ENCODE measurements at regions not wholly inside any gene's neighbourhood (a gene's known extent, or its start where the extent isn't known, plus 50 kb on each side); places are given as distances from the start of the nearest gene placed in this dataset.

GRCh38 chr11:133787379-133788141 is 57.8 kb downstream of the SPATA19 start:
- no peak for DNase-seq

- DNase-seq: no peak
Observed at GRCh38 chr11:133785795-133786340, 59.4 kb downstream of the SPATA19 start.

- DNase-seq: no peak
Observed at GRCh38 chr11:133784359-133784758, 61.0 kb downstream of the SPATA19 start.

DNA sequence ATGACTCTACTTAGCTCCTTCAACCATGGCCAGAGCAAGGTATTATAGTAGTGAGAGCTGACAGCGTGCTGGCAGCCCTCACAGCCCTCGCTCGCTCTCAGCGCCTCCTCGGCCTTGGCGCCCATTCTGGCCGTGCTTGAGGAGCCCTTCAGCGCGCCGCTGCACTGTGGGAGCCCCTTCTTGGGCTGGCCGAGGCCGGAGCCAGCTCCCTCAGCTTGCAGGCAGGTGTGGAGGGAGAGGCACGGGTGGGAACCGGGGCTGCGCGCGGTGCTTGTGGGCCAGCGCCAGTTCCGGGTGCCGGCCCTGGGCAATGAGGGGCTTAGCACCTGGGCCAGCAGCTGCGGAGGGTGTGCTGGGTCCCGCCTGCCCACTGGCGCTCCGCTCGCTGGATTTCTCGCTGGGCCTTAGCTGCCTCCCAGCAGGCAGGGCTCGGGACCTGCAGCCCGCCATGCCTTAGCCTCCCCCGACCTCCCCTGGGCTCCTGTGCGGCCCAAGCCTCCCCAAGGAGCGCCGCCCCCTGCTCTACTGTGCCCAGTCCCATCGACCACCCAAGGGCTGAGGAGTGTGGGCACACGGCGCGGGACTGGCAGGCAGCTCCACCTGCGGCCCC is 63.1 kb downstream of the SPATA19 start:
- DNase-seq: no peak

GRCh38 chr11:133778161-133778560 is 67.2 kb downstream of the SPATA19 start:
- no peak for DNase-seq

DNA sequence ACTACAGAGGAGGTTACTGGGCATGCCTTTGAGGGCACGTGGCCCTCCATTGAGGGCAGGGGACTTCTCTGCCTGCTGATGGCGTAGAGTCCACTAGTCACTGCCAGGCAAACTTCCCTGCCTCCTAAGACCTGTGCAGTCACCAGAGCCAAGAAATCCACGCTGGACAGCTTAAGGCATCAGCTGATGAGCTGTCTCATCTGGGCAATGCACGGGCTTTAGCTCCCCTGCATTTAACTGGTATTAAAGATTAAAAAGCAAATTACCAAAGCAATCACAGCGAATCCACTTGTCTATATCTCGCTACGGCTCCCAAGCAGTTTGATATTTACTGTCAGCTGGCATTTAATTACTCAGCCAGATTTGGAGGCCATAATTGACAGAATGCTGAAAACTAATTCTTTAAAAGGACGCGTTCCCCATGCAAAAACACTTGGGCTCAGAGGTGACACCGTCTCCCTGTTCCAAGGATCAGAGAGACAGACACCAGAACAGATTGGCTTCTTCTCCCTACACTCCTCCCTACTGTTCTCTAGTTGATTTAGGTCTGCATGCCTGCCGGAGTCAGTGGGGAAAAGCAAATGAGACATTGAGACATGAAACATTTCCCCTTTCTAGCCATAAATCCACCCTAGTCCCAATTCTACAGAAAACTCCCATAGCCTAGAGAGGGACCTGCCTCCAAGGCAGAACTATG is 68.5 kb downstream of the SPATA19 start:
- DNase-seq: no peak

GRCh38 chr11:133762538-133762937 is 82.8 kb downstream of the SPATA19 start:
- DNase-seq: no peak

- no peak for DNase-seq
Observed at GRCh38 chr11:133753150-133753549, 92.2 kb downstream of the SPATA19 start.

DNA sequence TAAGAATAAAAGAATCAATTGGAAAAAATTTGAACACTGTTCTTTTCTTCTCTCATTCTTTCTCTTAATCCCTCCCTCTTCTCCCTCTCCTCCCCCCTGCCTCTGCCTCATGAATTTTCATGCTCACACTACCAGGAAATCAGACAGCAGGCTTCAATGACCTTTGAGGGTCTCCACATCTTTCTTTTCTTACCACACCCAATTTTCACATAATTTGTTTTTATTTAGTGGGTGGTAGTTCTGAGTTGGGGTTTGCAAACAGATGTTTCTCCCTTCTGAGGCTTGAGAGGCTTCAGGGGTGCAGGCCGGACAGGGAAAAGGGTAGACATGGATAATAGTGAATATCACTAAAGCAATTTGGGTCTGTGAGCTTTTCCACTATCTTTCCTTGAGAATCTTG is 95.5 kb downstream of the SPATA19 start:
- no peak for DNase-seq

DNA sequence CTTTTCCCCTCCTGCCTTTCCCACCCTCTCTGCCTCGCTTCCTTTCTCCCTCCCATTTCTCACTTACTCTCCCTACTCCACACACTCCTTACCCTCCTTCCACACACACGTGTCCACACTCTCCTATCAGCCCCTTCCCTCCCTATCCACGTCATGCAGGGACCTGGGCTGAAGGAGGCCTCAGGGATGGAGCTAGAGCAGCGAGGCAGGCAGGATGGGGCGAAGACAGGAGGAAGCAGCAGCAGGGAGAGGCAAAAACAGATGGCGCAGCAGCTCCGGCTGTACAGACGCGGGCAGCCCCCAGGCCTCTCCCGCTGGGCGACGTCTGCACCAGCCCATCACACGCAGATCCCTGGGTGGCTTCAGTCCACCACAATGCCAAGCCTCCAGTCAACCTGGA is 97.9 kb downstream of the SPATA19 start:
- no peak for DNase-seq

DNA sequence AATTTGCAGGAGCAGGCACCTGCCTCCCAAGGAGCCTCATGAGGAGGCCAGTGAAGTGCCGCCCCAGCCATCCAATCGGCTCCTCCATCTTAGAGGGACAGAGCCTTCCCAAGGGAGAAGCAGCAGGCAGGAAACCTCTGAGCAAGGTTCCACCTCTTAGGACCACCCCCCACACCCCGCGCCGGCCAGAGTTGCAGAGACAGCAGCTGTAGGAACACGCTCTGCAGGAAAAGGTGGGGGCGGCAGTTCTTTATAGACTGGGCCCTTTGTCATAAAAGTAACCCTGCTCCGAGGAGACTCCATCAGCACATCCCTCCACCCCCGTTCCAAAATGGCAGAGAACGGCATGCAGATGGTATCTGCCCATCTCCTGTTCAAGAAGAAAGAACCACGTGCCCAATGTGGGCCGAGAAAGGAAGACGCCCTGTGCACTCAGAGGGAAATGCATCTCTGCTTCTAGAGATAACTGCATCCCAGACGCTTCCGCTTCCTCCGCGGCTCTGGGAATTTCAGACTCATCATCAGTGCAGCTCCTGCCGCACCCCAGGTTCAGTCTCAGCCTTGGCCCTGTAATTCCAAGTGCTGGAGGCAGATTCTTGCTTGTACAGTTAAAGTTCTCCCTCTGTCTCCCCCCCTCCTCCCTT is 98.5 kb downstream of the SPATA19 start:
- DNase-seq: no peak

GRCh38 chr11:133745791-133746190 is 99.5 kb downstream of the SPATA19 start:
- DNase-seq: peak in 1 of 2 donors; percentile 20

- DNase-seq: no peak
Observed at GRCh38 chr11:133742353-133742752, 103.0 kb downstream of the SPATA19 start.

DNA sequence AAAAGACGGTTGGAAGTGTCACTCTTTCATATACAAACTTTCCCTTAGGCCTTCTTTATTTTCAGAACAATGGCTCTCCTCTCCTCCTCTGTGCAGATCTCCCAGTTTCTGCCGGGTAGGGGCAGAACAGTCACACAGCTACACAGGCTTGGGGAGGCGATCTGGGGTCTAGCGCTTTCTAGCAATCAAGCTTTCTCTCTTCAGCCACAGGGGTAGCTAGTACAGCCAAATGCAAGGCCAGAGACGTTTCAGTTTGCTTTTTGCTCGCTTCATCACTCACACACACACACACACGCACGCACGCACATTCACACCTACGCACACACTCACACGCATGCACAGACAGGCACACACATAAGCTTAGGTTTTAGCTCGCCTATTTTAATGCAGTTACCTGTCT is 104.3 kb downstream of the SPATA19 start:
- DNase-seq: no peak

DNA sequence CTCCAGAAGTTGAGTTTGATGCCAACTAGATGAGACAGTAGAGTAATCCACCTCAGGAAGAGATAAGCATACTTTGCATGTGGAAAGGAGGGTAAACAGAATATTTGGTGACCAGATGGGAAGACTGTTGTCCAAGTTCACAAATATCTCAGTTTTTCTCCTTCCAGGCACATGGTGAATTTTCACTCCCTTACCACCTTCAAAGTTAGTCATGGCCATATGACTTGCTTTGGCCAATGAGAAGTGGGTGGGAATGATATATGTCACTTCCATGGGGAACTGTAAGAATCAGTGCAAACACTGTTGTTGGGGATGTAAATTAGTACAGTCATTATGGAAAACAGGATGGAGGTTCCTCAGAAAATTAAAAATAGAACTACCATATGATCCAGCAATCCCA is 105.8 kb downstream of the SPATA19 start:
- DNase-seq: no peak

DNA sequence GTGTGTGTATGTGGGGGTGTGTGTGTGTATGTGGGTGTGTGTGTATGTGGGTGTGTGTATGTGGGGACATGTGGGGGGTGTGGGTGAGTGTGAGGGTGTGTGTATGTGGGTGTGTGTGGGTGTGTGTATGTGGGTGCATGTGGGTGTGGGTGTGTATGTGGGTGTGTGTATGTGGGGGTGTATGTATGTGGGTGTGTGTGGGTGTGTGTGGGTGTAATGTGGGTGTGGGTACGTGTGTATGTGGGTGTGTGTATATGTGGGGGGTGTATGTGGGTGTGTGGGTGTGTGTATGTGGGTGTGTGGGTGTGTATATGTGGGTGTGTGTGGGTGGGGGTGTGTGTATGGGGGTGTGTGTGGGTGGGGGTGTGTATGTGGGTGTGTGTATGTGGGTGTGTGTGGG is 106.7 kb downstream of the SPATA19 start:
- no peak for DNase-seq

DNA sequence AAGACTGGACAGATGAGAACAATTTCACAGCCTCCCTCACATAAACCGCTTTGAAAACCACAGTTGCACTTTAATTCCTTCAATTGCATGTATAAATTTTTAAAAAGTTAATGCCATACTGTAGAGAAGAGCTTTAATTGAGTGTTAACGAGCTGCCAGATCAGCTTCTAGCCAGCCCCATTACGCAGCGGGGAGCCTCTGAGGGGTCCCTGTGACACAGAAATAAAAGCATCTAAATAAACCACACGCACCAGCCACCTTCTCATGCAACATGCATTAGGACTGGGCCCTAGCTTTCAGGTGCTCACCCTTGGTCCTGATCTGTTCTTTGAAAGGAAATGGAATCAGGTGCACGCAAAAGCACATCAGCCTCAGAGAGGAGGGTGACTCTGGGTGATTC is 111.7 kb downstream of the SPATA19 start:
- DNase-seq: no peak

GRCh38 chr11:133732109-133732674 is 113.1 kb downstream of the SPATA19 start:
- DNase-seq: no peak

DNA sequence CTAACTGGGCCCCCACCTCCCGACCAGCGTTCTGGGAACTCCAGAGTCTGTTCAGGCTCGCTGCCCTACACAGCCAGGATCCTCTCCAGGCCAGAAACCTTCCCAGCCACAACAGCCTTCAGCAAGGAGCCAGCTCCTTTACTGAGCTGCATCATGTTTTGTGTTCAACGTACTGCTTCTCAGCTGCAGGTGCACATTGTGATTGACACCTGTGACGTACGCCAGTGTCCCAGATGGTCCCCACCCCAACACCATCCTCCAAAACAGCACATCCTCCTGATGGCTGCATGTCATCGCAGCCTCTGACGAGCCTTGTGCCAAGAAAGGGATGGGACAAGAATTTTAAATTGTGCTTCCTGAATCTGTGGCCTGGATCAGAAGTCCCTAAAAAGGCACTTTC is 117.5 kb downstream of the SPATA19 start:
- DNase-seq: no peak

DNA sequence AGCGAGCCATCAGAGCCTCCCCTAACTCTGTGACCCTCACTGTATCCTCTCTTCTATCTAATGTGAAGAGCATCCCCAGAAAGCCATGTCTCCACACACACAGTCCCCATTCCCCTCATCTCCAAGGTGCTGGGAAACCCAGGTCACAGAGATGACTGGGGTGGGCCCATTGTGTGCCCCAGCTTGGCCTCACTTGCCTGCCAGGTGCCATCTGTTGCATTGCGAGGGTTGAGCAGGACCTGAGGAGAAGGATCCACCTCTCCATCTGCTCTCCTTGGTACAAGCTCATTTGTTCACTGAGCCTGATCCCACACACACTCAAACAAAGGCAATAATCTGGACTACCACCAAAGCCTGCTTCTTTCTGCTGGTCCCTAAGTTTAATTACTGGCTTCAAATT is 118.8 kb downstream of the SPATA19 start:
- no peak for DNase-seq

DNA sequence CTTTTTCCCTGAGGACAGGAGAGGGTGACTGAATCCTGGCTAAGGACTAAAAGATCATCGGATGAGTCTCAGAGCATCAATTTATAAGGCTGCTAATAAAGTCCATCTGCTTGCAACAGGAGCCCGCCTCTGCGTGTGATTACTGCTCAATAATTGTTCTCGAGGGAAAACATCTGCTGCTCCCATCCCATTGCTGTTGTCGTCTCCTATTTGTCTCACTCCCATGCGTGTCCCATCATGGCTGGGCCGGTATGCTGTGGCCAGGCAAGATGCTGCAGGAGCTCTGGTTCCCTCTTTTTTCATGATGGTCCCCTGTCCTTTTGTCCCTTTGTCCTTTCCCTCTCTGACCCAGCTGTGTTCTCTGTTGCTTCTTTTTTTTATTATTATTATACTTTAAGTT is 121.2 kb downstream of the SPATA19 start:
- DNase-seq: no peak

DNA sequence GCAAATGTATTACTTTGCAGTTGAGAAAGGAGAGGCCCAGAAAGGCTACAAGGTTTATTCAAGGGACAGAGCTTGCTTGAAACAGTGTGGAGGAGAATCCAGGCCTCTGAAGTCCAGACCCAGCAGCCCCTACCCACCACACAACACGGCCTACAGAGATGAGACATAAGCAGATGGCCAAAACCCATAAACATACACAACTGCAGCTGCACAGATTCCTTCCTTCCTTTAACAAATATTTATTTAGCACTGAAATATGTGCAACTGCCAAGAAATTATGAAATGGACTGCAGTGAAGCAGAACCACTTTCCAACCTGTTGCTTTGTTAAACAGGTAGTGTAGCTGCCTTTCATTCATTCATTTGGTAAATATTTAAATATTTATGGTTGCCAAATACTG is 122.3 kb downstream of the SPATA19 start:
- no peak for DNase-seq

DNA sequence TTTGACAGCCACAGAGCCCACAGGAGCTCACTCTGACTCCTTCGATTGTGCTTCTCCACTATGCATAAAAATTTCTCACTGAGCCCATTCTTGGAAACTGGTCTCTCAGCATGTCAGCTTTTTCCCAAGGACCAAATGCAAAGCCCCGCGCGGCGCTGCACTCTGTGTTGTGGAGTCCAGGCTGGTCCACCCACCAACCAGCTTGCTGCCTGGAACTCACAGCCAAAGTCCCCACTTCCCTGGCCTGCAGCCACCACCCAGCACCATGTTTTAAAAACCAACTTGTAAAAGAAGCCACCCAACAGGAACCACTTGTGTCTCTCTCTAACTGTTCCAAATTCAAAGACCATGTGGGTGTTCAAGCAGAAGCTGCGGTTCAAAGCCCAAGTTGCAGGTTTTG is 124.4 kb downstream of the SPATA19 start:
- peak in 1 of 2 donors; percentile 56 for DNase-seq

Data from hippocampal formation (tissue), 2 donors.